B cell (primary cell): ENCODE measurements at regions not wholly inside any gene's neighbourhood (a gene's known extent, or its start where the extent isn't known, plus 50 kb on each side); places are given as distances from the start of the nearest gene placed in this dataset.

ENCODE experiments used
- CTCF ChIP-seq: fragments of 200-600 bp; IDR thresholded peaks from one replicate; pipeline ENCODE4 v1.8.0; 2022; ENCODE audit warnings: antibody characterized with exemption, mild to moderate bottlenecking
- EZH2 ChIP-seq: IDR thresholded peaks from 2 replicates; pipeline ENCODE4 v1.6.1; 2012; ENCODE audit warnings: borderline replicate concordance, low read depth, mild to moderate bottlenecking, moderate library complexity, low read length; ENCODE audit not compliant: insufficient read depth, poor library complexity, severe bottlenecking

DNA sequence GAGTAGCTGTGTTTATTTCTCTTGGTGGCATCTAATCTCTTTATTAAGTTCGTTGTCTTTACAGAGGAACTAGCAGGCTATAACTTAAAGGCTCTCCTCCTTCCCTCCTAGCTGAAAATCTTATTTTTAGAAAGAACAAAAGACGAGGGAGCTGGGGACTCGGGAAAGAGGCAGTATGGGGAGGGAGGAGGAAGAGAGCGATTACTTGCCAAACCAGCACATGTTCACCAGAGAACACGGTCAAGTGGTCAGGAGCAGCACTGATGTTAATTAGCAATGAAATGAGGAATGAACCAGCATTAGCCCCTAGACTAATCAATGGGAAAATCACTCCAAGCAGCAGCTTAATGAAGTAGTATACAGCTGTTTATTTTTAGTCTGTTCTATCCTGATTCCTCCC, 171.3 kb upstream of the ESRRG start:
- TF ChIP-seq CTCF (no peak), EZH2 (no peak)
